HepG2 (cell line): ENCODE measurements at regions not wholly inside any gene's neighbourhood (a gene's known extent, or its start where the extent isn't known, plus 50 kb on each side); places are given as distances from the start of the nearest gene placed in this dataset.

ENCODE experiments used
- ATF6 ChIP-seq: sonication (generic); formaldehyde crosslinking; conservative IDR thresholded peaks from 2 replicates; pipeline ENCODE4 v1.4.0; 2020; ENCODE audit warnings: missing genetic modification reagents
- FUBP1 ChIP-seq: sonication (generic); formaldehyde crosslinking; IDR thresholded peaks from 2 replicates; pipeline ENCODE4 v1.5.1; 2020; ENCODE audit warnings: missing genetic modification reagents, mild to moderate bottlenecking, borderline replicate concordance
- HNF4A ChIP-seq: sonication (generic); formaldehyde crosslinking; IDR thresholded peaks from 2 replicates; pipeline ENCODE4 v1.4.0; 2020; ENCODE audit warnings: missing genetic modification reagents
- HOMEZ ChIP-seq: IDR thresholded peaks from 2 replicates; pipeline ENCODE4 v1.6.1; 2016; ENCODE audit warnings: low read depth
- IKZF1 ChIP-seq: fragments of 450-650 bp; IDR thresholded peaks from 2 replicates; pipeline ENCODE4 v1.7.1; 2016
- JDP2 ChIP-seq: sonication (generic); formaldehyde crosslinking; IDR thresholded peaks from 2 replicates; pipeline ENCODE4 v1.8.1; 2022; ENCODE audit warnings: missing genetic modification reagents, borderline replicate concordance
- KLF6 ChIP-seq: IDR thresholded peaks from 2 replicates; pipeline ENCODE4 v1.8.0; 2016; ENCODE audit warnings: missing biosample characterization, missing genetic modification reagents
- MED8 ChIP-seq: sonication (generic); formaldehyde crosslinking; IDR thresholded peaks from 2 replicates; pipeline ENCODE4 v1.8.1; 2023; ENCODE audit warnings: mild to moderate bottlenecking, missing genetic modification reagents; ENCODE audit not compliant: insufficient replicate concordance
- MYPOP ChIP-seq: sonication (generic); formaldehyde crosslinking; IDR thresholded peaks from 2 replicates; pipeline ENCODE4 v1.8.1; 2023; ENCODE audit warnings: mild to moderate bottlenecking, moderate library complexity, missing genetic modification reagents
- PHF5A ChIP-seq: IDR thresholded peaks from one replicate; pipeline ENCODE4 v1.6.1; 2018; ENCODE audit warnings: low read depth, missing genetic modification reagents; ENCODE audit not compliant: unreplicated experiment
- REL ChIP-seq: sonication (generic); formaldehyde crosslinking; conservative IDR thresholded peaks from 2 replicates; pipeline ENCODE4 v1.8.0; 2022; ENCODE audit warnings: mild to moderate bottlenecking, missing genetic modification reagents, moderate library complexity
- REPIN1 ChIP-seq: sonication (generic); formaldehyde crosslinking; IDR thresholded peaks from 2 replicates; pipeline ENCODE4 v1.8.0; 2022; ENCODE audit warnings: missing genetic modification reagents, low read depth, mild to moderate bottlenecking, borderline replicate concordance
- RFX3 ChIP-seq: IDR thresholded peaks from 2 replicates; pipeline ENCODE4 v1.6.1; 2016; ENCODE audit warnings: missing biosample characterization, missing genetic modification reagents
- RFXAP ChIP-seq: sonication (generic); formaldehyde crosslinking; IDR thresholded peaks from 2 replicates; pipeline ENCODE4 v1.4.0; 2020; ENCODE audit warnings: missing genetic modification reagents, borderline replicate concordance
- SALL2 ChIP-seq: sonication (generic); formaldehyde crosslinking; IDR thresholded peaks from 2 replicates; pipeline ENCODE4 v1.8.1; 2023; ENCODE audit warnings: mild to moderate bottlenecking, missing genetic modification reagents, inconsistent platforms
- SMAD1 ChIP-seq: sonication (generic); formaldehyde crosslinking; IDR thresholded peaks from 2 replicates; pipeline ENCODE4 v1.4.0; 2020; ENCODE audit warnings: missing genetic modification reagents, low read depth, mild to moderate bottlenecking, borderline replicate concordance
- TBX3 ChIP-seq: fragments of 450-650 bp; IDR thresholded peaks from 2 replicates; pipeline ENCODE4 v1.6.1; 2017; ENCODE audit warnings: antibody characterized with exemption, mild to moderate bottlenecking, inconsistent platforms, borderline replicate concordance
- U2AF1 ChIP-seq: fragments of 200-400 bp; formaldehyde crosslinking; optimal IDR thresholded peaks from 2 replicates; pipeline ENCODE3; 2017; ENCODE audit warnings: mild to moderate bottlenecking, low read depth, low read length
- ZBTB7A ChIP-seq: sonication (generic); formaldehyde crosslinking; IDR thresholded peaks from 2 replicates; pipeline ENCODE4 v1.8.0; 2022; ENCODE audit warnings: mild to moderate bottlenecking, missing genetic modification reagents
- ZNF17 ChIP-seq: sonication (generic); formaldehyde crosslinking; IDR thresholded peaks from 2 replicates; pipeline ENCODE4 v1.5.0; 2020; ENCODE audit warnings: mild to moderate bottlenecking, missing genetic modification reagents
- ZNF382 ChIP-seq: sonication (generic); formaldehyde crosslinking; IDR thresholded peaks from 2 replicates; pipeline ENCODE4 v1.5.0; 2020; ENCODE audit warnings: missing genetic modification reagents, mild to moderate bottlenecking, borderline replicate concordance
- ZNF484 ChIP-seq: sonication (generic); formaldehyde crosslinking; IDR thresholded peaks from 2 replicates; pipeline ENCODE4 v1.5.1; 2020; ENCODE audit warnings: mild to moderate bottlenecking, low read depth, missing genetic modification reagents, borderline replicate concordance
- ZNF513 ChIP-seq: sonication (generic); formaldehyde crosslinking; conservative IDR thresholded peaks from 2 replicates; pipeline ENCODE4 v1.5.0; 2020; ENCODE audit warnings: missing genetic modification reagents

GRCh38 chr9:82560457-82560904, 502.5 kb downstream of the RASEF start (continued):
- TF ChIP-seq KLF6 (CRISPR knock-in tag) (no peak), JDP2 (CRISPR knock-in tag) (no peak; the same call in 1 of the 2 replicates), ZNF17 (CRISPR knock-in tag) (no peak), PHF5A (CRISPR knock-in tag) (no peak), ZNF382 (CRISPR knock-in tag) (no peak), IKZF1 (no peak), MED8 (CRISPR knock-in tag) (peak; percentile 93), ATF6 (no peak), HNF4A (CRISPR knock-in tag) (peak; percentile 82), ZNF484 (CRISPR knock-in tag) (no peak), U2AF1 (no peak), MYPOP (peak; percentile 59; the same call in 1 of the 2 replicates), TBX3 (peak; percentile 95), REPIN1 (no peak; the same call in 1 of the 2 replicates), REL (no peak), HOMEZ (CRISPR knock-in tag) (peak; percentile 91), SMAD1 (CRISPR knock-in tag) (no peak), FUBP1 (CRISPR knock-in tag) (no peak), SALL2 (CRISPR knock-in tag) (peak; percentile 52; the same call in 1 of the 2 replicates), RFX3 (CRISPR knock-in tag) (peak; percentile 27; the same call in 1 of the 2 replicates), ZNF513 (no peak), RFXAP (0 out of 2 replicates have a peak, but pooled peaks have one; percentile 50), ZBTB7A (CRISPR knock-in tag) (no peak)
